Stimulated activated naive B cell treated with anti-CD40 and anti-IgM and Interleukin-4, amounts not matched to agents 10 μg/mL and 1 μg/mL and 100 μg/mL, for 72 hours (primary cell): ENCODE measurements at regions not wholly inside any gene's neighbourhood (a gene's known extent, or its start where the extent isn't known, plus 50 kb on each side); places are given as distances from the start of the nearest gene placed in this dataset.

Experiments
- ATAC-seq, 2 donors: fragments of 150-1000 bp; cut with Tn5 transposase; replicated peaks; 2 replicates each; pipeline ENCODE4 v1.10.0; 2021; ENCODE audit warnings: moderate library complexity in 1 of 2
- DNase-seq: peaks from one replicate; pipeline ENCODE4 v3.0.0; 2021
- H3K27ac Mint-ChIP-seq: one replicate; pipeline ENCODE4 v1.8.0; 2022; ENCODE audit warnings: mild to moderate bottlenecking, mixed read lengths
- H3K27me3 Mint-ChIP-seq, 2 donors: one replicate each; pipeline ENCODE4 v1.8.0; 2022; ENCODE audit warnings: mixed read lengths in 2 of 2
- H3K36me3 Mint-ChIP-seq, 2 donors: one replicate each; pipeline ENCODE4 v1.8.0; 2022; ENCODE audit warnings: mixed read lengths in 2 of 2, mild to moderate bottlenecking in 1 of 2
- H3K4me1 Mint-ChIP-seq, 2 donors: one replicate each; pipeline ENCODE4 v1.8.0; 2022; ENCODE audit warnings: mixed read lengths in 2 of 2, mild to moderate bottlenecking in 1 of 2
- H3K4me3 Mint-ChIP-seq, 2 donors: one replicate each; pipeline ENCODE4 v1.8.0; 2022; ENCODE audit warnings: mild to moderate bottlenecking in 2 of 2, mixed read lengths in 2 of 2, moderate library complexity in 1 of 2
- H3K9me3 Mint-ChIP-seq, 2 donors: one replicate each; pipeline ENCODE4 v1.8.0; 2022; ENCODE audit warnings: mixed read lengths in 2 of 2, mild to moderate bottlenecking in 1 of 2

DNA sequence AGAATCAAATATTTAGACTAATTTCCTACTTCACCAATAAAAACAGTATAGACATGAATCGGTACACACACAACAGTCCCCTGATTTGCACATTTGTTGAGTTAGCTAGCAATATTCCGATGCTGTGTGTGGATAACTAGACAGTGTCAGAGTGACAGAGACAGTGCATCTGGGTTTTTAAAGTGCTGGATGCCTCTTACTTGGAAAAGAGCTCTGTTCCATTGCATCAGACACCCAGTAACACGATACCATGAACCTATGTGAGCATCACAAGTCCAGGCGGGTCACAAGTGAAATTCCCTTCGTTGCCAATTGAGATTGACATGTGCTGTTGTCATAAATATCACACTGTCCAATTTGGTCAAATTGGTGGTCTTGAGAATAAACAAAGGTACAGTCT lies 82.0 kb upstream of the ESRRG start:
- no peak for ATAC-seq
- Mint-ChIP-seq H3K4me3 (no peak overlapping the region), H3K27me3 (no peaks in the 10 kb centered on the region), H3K27ac (no peak overlapping the region), H3K36me3 (no peaks in the 10 kb centered on the region), H3K9me3 (peaks cover 0 to 5% of the 10 kb centered on the region in 2 donors), H3K4me1 (no peaks in the 10 kb centered on the region)
- no peak for DNase-seq

DNA sequence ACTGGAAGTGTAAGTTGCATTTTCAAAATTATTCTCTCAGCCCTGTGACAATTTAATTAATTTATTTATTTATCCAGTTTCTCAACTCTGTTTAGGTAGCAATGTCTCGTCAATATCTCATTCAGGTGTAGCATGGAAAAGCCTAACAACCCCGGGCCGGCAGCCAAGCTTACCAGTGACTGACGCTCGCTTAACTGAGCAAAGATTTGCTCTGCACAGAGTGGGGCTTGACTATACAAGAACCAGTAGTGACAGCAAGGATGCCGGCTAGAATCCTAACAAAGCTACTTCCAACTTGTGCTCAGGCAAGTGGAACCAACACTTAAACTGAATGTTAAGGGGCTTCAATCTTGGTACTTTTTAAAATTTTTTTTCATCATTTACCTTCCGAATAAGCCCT lies 80.9 kb upstream of the ESRRG start:
- no peak overlapping the region for H3K4me3 Mint-ChIP-seq
- H3K9me3 Mint-ChIP-seq, result peaks cover 0 to 5% of the 10 kb centered on the region in 2 donors
- no peaks in the 10 kb centered on the region for H3K36me3 Mint-ChIP-seq
- H3K27ac Mint-ChIP-seq, result no peak overlapping the region
- H3K27me3 Mint-ChIP-seq, result no peaks in the 10 kb centered on the region
- no peaks in the 10 kb centered on the region for H3K4me1 Mint-ChIP-seq
- DNase-seq, result no peak
- ATAC-seq, result no peak

DNA sequence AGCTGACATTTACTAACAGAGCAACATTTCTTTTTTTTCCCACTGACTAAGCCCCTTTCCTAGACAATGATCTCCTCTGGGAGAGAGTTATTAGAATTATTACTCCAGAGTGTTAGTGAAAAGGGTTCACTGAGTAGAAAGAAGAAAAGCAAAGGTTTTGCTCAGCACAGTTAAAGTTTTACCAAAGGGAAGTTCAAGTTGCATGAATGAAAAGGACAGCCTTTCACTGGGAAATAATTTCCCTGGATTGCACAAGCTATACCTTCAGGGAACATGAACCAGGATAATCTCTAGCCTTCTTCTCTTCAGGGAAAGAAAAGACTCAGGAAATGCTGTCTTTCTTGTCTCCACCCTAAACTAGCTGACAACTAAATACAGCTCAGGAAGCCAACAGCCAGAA lies 71.4 kb upstream of the ESRRG start:
- Mint-ChIP-seq H3K4me1 (no peaks in the 10 kb centered on the region), H3K27ac (no peak overlapping the region), H3K27me3 (no peaks in the 10 kb centered on the region), H3K4me3 (no peak overlapping the region), H3K9me3 (no peaks in the 10 kb centered on the region), H3K36me3 (no peaks in the 10 kb centered on the region)
- ATAC-seq (no peak), DNase-seq (no peak)

DNA sequence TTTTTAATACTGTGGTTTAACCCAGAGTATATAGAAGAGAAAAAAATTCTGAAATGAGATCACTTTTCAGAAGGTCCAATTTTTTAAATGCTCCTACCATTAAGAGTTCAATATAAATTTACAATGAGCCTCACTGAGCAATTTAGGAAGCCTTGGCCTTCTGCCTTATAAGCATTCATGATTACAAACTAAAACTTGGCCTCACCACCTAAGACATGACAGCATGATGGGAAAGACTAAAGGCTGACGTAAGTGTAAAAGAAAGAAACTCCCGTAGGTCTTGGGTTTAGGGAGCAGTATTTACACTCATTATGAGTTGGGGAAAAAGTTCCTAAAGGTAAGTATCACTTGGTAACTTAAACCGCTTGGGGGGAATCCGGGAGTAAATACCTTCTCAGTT lies 70.7 kb upstream of the ESRRG start:
- H3K27ac Mint-ChIP-seq, result no peak overlapping the region
- DNase-seq (no peak), ATAC-seq (no peak)
- H3K4me1 Mint-ChIP-seq, result no peaks in the 10 kb centered on the region
- H3K36me3 Mint-ChIP-seq, result no peaks in the 10 kb centered on the region
- H3K9me3 Mint-ChIP-seq, result no peaks in the 10 kb centered on the region
- no peaks in the 10 kb centered on the region for H3K27me3 Mint-ChIP-seq
- H3K4me3 Mint-ChIP-seq, result no peak overlapping the region

DNA sequence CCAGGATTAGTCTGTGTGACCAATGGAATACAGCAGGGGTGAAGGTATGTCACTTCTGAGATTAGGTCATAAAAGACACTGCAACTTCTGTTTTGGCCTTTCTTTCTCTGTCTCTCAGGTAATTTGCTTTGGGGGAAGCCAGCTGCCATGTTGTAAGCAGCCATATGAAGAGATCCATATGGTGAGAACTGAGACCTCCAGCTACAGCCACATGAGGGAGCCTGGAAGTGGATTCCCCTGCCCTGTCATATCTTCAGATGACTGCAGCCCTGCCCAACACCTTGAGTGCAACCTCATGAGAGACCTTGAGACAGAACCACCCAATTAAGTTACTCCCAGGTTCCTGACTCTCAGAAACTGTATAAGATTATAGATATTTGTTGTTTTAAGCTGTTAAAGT lies 70.1 kb upstream of the ESRRG start:
- H3K36me3 Mint-ChIP-seq, result no peaks in the 10 kb centered on the region
- H3K4me1 Mint-ChIP-seq, result no peaks in the 10 kb centered on the region
- DNase-seq (no peak), ATAC-seq (no peak)
- no peak overlapping the region for H3K4me3 Mint-ChIP-seq
- no peak overlapping the region for H3K27ac Mint-ChIP-seq
- no peaks in the 10 kb centered on the region for H3K27me3 Mint-ChIP-seq
- H3K9me3 Mint-ChIP-seq, result no peaks in the 10 kb centered on the region

DNA sequence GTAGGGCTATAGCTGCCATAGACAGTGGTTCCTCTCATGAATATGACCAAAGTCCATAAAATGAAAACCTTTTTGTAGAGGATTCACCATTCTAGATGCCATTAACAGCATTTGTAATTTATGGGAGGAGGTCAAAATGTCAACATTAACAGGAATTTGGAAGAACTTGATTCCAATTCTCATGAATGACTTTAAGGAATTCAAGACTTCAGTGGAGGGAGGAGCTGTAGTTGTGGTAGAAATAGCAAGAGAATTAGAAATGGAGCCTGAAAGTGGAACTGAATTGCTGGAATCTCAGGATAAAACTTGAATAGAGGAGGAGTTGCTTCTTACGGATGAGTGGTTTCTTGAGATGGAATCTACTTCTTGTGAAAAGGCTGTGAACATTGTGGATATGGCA lies 65.4 kb upstream of the ESRRG start:
- ATAC-seq, result no peak
- Mint-ChIP-seq H3K27ac (no peak overlapping the region), H3K9me3 (no peaks in the 10 kb centered on the region), H3K4me3 (no peak overlapping the region), H3K27me3 (no peaks in the 10 kb centered on the region), H3K36me3 (no peaks in the 10 kb centered on the region), H3K4me1 (no peaks in the 10 kb centered on the region)
- no peak for DNase-seq

GRCh38 chr1:216785737-216786136 lies 62.5 kb upstream of the ESRRG start:
- Mint-ChIP-seq H3K4me1 (no peaks in the 10 kb centered on the region), H3K4me3 (no peak overlapping the region), H3K9me3 (no peaks in the 10 kb centered on the region), H3K27ac (no peak overlapping the region), H3K27me3 (no peaks in the 10 kb centered on the region), H3K36me3 (no peaks in the 10 kb centered on the region)
- no peak for ATAC-seq
- DNase-seq, result no peak

GRCh38 chr1:216785221-216785620 lies 62.0 kb upstream of the ESRRG start:
- ATAC-seq (no peak), DNase-seq (no peak)
- no peak overlapping the region for H3K27ac Mint-ChIP-seq
- H3K27me3 Mint-ChIP-seq, result no peaks in the 10 kb centered on the region
- no peak overlapping the region for H3K4me3 Mint-ChIP-seq
- no peaks in the 10 kb centered on the region for H3K36me3 Mint-ChIP-seq
- H3K4me1 Mint-ChIP-seq, result no peaks in the 10 kb centered on the region
- H3K9me3 Mint-ChIP-seq, result no peaks in the 10 kb centered on the region

DNA sequence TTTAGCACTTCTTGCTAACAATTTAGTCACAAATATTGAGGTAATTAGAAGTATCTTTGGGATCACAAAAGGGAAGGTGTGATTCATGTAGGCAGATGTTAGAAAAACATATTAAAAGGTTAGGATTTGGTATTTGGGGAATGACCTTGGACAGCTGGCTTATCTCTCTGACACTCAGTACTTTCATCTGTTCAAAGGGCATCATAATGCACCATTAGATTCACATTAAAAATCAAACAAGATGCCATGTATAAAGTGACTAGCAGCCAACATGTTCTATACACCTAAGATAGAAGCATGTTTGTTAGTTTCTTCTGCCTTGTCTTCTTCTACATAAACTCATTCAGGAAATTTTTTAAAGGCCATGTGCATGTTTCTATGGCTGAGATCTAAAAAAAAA lies 56.5 kb upstream of the ESRRG start:
- no peaks in the 10 kb centered on the region for H3K36me3 Mint-ChIP-seq
- no peaks in the 10 kb centered on the region for H3K4me1 Mint-ChIP-seq
- H3K27ac Mint-ChIP-seq, result no peak overlapping the region
- H3K9me3 Mint-ChIP-seq, result peaks cover 0 to 4% of the 10 kb centered on the region in 2 donors
- no peaks in the 10 kb centered on the region for H3K27me3 Mint-ChIP-seq
- H3K4me3 Mint-ChIP-seq, result no peak overlapping the region
- ATAC-seq, result no peak
- no peak for DNase-seq

DNA sequence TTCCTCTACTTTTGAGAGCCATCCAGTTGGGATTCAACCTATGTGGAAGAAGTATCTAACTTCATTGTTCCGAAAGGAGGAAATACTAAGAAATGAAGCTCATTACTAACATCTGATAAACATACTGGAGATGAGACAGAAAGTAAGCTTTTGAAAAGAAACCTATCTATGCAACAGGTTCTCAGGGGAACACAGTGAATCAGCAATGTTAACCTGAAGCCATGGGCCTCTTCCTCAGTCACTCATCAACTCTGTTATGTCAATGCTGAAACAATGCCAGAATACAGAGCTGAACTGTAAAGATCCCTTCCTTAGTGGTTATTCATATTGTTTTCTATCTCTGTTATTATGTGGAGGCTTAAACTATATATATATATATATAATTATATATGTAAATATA lies 55.5 kb upstream of the ESRRG start:
- Mint-ChIP-seq H3K4me3 (no peak overlapping the region), H3K27me3 (no peaks in the 10 kb centered on the region), H3K9me3 (peaks cover 0 to 4% of the 10 kb centered on the region in 2 donors), H3K27ac (no peak overlapping the region), H3K4me1 (no peaks in the 10 kb centered on the region), H3K36me3 (no peaks in the 10 kb centered on the region)
- DNase-seq, result no peak
- ATAC-seq, result no peak

DNA sequence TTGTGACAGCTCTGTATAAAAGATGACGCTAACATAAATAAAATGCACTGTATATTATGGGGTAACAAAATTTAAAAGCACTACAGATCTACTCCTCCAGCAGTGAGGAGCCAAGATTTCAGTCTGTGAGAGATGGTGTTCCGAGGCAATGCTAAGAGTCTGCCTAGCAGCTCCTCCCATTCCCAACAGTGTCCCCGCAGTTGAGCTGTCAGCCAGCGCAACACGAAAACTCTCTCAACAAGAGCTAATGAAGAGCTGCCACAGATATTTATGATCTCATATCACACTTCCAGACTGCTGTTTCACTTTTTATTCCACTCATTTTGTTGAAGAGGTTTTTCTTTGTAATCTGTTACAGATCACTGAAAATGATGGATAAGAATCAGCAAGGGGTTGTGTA lies 53.9 kb upstream of the ESRRG start:
- no peak overlapping the region for H3K4me3 Mint-ChIP-seq
- DNase-seq (no peak), ATAC-seq (no peak)
- H3K9me3 Mint-ChIP-seq, result peaks cover 0 to 4% of the 10 kb centered on the region in 2 donors
- no peaks in the 10 kb centered on the region for H3K4me1 Mint-ChIP-seq
- H3K27me3 Mint-ChIP-seq, result no peaks in the 10 kb centered on the region
- no peaks in the 10 kb centered on the region for H3K36me3 Mint-ChIP-seq
- H3K27ac Mint-ChIP-seq, result no peak overlapping the region
